ENCODE measurements at regions not wholly inside any gene's neighbourhood (a gene's known extent, or its start where the extent isn't known, plus 50 kb on each side); places are given as distances from the start of the nearest gene placed in this dataset.
A peak's percentile ranks its signal among the peaks of the same experiment; 100 is the strongest.

- in situ Hi-C loops (cut with MboI), result no loop called here
- POLR2A ChIA-PET, result no interaction called here
- no peak overlapping the region for H3K9ac ChIP-seq (ENCODE audit: insufficient read depth in 1 of 2, low read depth in 2 of 2, low read length in 2 of 2)
These were observed 111.7 kb upstream of the SMAD3 start for GRCh38 chr15:66953523-66954229.

More at GRCh38 chr15:66953523-66954229, 111.7 kb upstream of the SMAD3 start:
- Histone ChIP-seq H3K27ac (ENCODE audit: extremely low read depth, low read depth, low read length) (no peak overlapping the region), H3K4me3 (no peak overlapping the region), H3K9me1 (ENCODE audit: control insufficient read depth, insufficient read depth, low read length) (no peaks in the 10 kb centered on the region), H3K9me3 (replicated peaks; ENCODE audit: control insufficient read depth, insufficient read depth, low read depth, low read length) (no peaks in the 10 kb centered on the region), H3K36me3 (ENCODE audit: control insufficient read depth, insufficient read depth, low read length) (no peaks in the 10 kb centered on the region), H3K4me2 (ENCODE audit: insufficient read depth, low read length) (no peak overlapping the region), H3K4me1 (replicated peaks in 1 of 2; ENCODE audit: control insufficient read depth in 2 of 2, insufficient read depth in 2 of 2, low read length in 2 of 2) (no peaks in the 10 kb centered on the region), H3K27me3 (ENCODE audit: control insufficient read depth in 2 of 2, insufficient read depth in 2 of 2, low read length in 2 of 2) (no peaks in the 10 kb centered on the region), H2AFZ (ENCODE audit: low read depth, low read length) (no peak overlapping the region), H3K79me2 (ENCODE audit: control insufficient read depth, insufficient read depth, low read length) (no peaks in the 10 kb centered on the region), H4K20me1 (replicated peaks; ENCODE audit: control insufficient read depth, insufficient read depth, low read length) (no peaks in the 10 kb centered on the region)
- FAIRE-seq (no peak), ATAC-seq (no peak), DNase-seq (ENCODE audit: extremely low read depth in 1 of 4, low spot score in 3 of 4) (no peak)
- BruUV-seq (replicated peaks), result no TSS peak
- WGBS (ENCODE audit: insufficient coverage, low coverage, missing lambda C conversion rate), result 59% methylated on average over 10 of the region's 11 CpGs
- CTCF ChIA-PET (ENCODE audit: low intra/inter-chr PET ratio), result no interaction called here
- intact Hi-C loops (cut with micrococcal nuclease), result loop anchor here (5.0 kb wide), 1 partner anchor 129 kb away; no protein-coding TSS in a partner anchor
- TF ChIP-seq CBX1 (IDR thresholded peaks at IDR 0.05; ENCODE audit: low read depth) (no peak), TAF7 (tag; IDR thresholded peaks at IDR 0.05) (no peak), ZNF431 (CRISPR knock-in tag; IDR thresholded peaks at IDR 0.05) (no peak), TOE1 (IDR thresholded peaks at IDR 0.05; ENCODE audit: borderline replicate concordance) (peak; percentile 33; the same call in 1 of the 2 replicates), TOE1 (CRISPR knock-in tag; IDR thresholded peaks at IDR 0.05; ENCODE audit: borderline replicate concordance, low read depth) (no peak), MCM5 (IDR thresholded peaks at IDR 0.05; ENCODE audit: low read depth) (no peak), ZBTB17 (CRISPR knock-in tag; IDR thresholded peaks at IDR 0.05) (no peak), ZBTB33 (CRISPR knock-in tag; IDR thresholded peaks at IDR 0.05) (no peak)
